Testis (tissue), 2 donors: ENCODE measurements at regions not wholly inside any gene's neighbourhood (a gene's known extent, or its start where the extent isn't known, plus 50 kb on each side); places are given as distances from the start of the nearest gene placed in this dataset.

Source experiments
- POLR2A ChIP-seq: fragments of 450-650 bp; IDR thresholded peaks from one replicate; pipeline ENCODE4 v1.6.1; 2017; ENCODE audit warnings: antibody characterized with exemption, mild to moderate bottlenecking, moderate library complexity
- TF ChIP-seq, protein P1 (sequence below), 3 experiments: fragments of 450-650 bp in 2 of 3; fragments of 200-600 bp in 1 of 3; sonication (generic) in 1 of 3; IDR thresholded peaks; one replicate each; pipeline ENCODE4 v1.5.1; 2016 to 2019; ENCODE audit warnings: antibody characterized with exemption in 3 of 3, mild to moderate bottlenecking in 2 of 3, moderate library complexity in 1 of 3

DNA sequence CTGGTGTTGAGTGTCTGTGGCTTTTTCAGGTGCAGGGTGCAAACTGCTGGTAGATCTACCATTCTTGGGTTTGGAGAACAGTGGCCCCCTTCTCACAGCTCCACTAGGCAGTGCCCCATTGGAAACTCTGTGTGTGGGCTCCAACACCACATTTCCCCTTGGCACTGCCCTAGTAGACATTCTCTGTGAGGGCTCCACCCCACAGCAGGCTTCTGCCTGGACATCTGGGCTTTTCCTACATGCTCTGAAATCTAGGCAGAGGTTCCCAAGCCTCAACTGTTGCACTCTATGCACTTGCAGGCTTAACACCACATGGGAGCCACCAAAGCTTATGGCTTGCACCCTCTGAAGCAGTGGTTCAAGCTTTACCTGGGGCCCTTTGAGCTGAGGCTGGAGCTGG, 80.9 kb downstream of the BARX1 start:
- TF ChIP-seq, protein P1, sequence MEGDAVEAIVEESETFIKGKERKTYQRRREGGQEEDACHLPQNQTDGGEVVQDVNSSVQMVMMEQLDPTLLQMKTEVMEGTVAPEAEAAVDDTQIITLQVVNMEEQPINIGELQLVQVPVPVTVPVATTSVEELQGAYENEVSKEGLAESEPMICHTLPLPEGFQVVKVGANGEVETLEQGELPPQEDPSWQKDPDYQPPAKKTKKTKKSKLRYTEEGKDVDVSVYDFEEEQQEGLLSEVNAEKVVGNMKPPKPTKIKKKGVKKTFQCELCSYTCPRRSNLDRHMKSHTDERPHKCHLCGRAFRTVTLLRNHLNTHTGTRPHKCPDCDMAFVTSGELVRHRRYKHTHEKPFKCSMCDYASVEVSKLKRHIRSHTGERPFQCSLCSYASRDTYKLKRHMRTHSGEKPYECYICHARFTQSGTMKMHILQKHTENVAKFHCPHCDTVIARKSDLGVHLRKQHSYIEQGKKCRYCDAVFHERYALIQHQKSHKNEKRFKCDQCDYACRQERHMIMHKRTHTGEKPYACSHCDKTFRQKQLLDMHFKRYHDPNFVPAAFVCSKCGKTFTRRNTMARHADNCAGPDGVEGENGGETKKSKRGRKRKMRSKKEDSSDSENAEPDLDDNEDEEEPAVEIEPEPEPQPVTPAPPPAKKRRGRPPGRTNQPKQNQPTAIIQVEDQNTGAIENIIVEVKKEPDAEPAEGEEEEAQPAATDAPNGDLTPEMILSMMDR (IDR thresholded peaks at IDR 0.05), result no peak
- no peak for TF ChIP-seq POLR2A
